ENCODE measurements at regions not wholly inside any gene's neighbourhood (a gene's known extent, or its start where the extent isn't known, plus 50 kb on each side); places are given as distances from the start of the nearest gene placed in this dataset.

DNA sequence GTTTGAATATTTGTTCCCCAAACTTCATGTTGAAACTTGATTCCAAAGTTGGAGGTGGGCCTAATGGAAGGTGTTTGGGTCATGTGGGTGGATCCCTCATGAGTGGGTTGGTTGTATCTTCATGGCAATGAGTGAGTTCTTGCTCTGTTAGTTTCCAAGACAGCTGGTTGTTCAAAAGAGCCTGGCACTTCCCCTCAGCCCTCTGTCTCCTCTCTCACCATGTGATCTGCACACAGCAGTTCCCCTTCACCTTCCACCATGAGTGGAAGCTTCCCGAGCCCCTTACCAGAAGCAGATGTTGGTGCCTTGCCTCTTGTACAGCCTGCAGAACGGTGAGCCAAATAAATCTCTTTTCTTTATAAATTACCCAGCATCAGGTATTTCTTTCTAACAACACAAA lies 327.1 kb upstream of the SLCO3A1 start:
- TF ChIP-seq, protein P1, sequence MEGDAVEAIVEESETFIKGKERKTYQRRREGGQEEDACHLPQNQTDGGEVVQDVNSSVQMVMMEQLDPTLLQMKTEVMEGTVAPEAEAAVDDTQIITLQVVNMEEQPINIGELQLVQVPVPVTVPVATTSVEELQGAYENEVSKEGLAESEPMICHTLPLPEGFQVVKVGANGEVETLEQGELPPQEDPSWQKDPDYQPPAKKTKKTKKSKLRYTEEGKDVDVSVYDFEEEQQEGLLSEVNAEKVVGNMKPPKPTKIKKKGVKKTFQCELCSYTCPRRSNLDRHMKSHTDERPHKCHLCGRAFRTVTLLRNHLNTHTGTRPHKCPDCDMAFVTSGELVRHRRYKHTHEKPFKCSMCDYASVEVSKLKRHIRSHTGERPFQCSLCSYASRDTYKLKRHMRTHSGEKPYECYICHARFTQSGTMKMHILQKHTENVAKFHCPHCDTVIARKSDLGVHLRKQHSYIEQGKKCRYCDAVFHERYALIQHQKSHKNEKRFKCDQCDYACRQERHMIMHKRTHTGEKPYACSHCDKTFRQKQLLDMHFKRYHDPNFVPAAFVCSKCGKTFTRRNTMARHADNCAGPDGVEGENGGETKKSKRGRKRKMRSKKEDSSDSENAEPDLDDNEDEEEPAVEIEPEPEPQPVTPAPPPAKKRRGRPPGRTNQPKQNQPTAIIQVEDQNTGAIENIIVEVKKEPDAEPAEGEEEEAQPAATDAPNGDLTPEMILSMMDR (IDR thresholded peaks at IDR 0.05; ENCODE audit: low read depth, low read length, missing input control) = no peak
- TF ChIP-seq HNF4G (IDR thresholded peaks at IDR 0.05) (no peak), TAF1 (conservative IDR thresholded peaks at IDR 0.05) (no peak), RXRA (IDR thresholded peaks at IDR 0.05) (no peak), JUND (IDR thresholded peaks at IDR 0.05) (no peak), FOXA1 (IDR thresholded peaks at IDR 0.05) (no peak)
- TF ChIP-seq, protein P2, sequence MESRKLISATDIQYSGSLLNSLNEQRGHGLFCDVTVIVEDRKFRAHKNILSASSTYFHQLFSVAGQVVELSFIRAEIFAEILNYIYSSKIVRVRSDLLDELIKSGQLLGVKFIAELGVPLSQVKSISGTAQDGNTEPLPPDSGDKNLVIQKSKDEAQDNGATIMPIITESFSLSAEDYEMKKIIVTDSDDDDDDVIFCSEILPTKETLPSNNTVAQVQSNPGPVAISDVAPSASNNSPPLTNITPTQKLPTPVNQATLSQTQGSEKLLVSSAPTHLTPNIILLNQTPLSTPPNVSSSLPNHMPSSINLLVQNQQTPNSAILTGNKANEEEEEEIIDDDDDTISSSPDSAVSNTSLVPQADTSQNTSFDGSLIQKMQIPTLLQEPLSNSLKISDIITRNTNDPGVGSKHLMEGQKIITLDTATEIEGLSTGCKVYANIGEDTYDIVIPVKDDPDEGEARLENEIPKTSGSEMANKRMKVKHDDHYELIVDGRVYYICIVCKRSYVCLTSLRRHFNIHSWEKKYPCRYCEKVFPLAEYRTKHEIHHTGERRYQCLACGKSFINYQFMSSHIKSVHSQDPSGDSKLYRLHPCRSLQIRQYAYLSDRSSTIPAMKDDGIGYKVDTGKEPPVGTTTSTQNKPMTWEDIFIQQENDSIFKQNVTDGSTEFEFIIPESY (IDR thresholded peaks at IDR 0.05) = no peak
- TF ChIP-seq, protein P3, sequence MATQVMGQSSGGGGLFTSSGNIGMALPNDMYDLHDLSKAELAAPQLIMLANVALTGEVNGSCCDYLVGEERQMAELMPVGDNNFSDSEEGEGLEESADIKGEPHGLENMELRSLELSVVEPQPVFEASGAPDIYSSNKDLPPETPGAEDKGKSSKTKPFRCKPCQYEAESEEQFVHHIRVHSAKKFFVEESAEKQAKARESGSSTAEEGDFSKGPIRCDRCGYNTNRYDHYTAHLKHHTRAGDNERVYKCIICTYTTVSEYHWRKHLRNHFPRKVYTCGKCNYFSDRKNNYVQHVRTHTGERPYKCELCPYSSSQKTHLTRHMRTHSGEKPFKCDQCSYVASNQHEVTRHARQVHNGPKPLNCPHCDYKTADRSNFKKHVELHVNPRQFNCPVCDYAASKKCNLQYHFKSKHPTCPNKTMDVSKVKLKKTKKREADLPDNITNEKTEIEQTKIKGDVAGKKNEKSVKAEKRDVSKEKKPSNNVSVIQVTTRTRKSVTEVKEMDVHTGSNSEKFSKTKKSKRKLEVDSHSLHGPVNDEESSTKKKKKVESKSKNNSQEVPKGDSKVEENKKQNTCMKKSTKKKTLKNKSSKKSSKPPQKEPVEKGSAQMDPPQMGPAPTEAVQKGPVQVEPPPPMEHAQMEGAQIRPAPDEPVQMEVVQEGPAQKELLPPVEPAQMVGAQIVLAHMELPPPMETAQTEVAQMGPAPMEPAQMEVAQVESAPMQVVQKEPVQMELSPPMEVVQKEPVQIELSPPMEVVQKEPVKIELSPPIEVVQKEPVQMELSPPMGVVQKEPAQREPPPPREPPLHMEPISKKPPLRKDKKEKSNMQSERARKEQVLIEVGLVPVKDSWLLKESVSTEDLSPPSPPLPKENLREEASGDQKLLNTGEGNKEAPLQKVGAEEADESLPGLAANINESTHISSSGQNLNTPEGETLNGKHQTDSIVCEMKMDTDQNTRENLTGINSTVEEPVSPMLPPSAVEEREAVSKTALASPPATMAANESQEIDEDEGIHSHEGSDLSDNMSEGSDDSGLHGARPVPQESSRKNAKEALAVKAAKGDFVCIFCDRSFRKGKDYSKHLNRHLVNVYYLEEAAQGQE (IDR thresholded peaks at IDR 0.05) = no peak
